SK-N-SH treated with all-trans-retinoic acid at 6 μM for 48 hours (cell line): ENCODE measurements at regions not wholly inside any gene's neighbourhood (a gene's known extent, or its start where the extent isn't known, plus 50 kb on each side); places are given as distances from the start of the nearest gene placed in this dataset.

Source experiments
- ATAC-seq: fragments of 200-7000 bp; cut with Tn5 transposase; 3 replicates; pipeline ENCODE4 v1.9.1; 2020; ENCODE audit warnings: mild to moderate bottlenecking, moderate library complexity
- ARNTL ChIP-seq: fragments of 450-650 bp; formaldehyde crosslinking; IDR thresholded peaks from 2 replicates; pipeline ENCODE4 v1.5.0; 2020; ENCODE audit warnings: low read depth, mild to moderate bottlenecking, moderate library complexity, borderline replicate concordance
- BACH2 ChIP-seq: fragments of 250-450 bp; sonication (Bioruptor Pico); IDR thresholded peaks from 2 replicates; pipeline ENCODE4 v1.9.0; 2021; ENCODE audit warnings: mild to moderate bottlenecking, borderline replicate concordance
- ESRRG ChIP-seq: fragments of 250-450 bp; sonication (Bioruptor Pico); IDR thresholded peaks from 2 replicates; pipeline ENCODE4 v1.6.1; 2021; ENCODE audit warnings: mild to moderate bottlenecking
- GLIS3 ChIP-seq: fragments of 250-450 bp; sonication (Bioruptor Pico); IDR thresholded peaks from 2 replicates; pipeline ENCODE4 v1.5.0; 2020; ENCODE audit warnings: mild to moderate bottlenecking, moderate library complexity
- ISL1 ChIP-seq: fragments of 250-450 bp; sonication (Bioruptor Pico); IDR thresholded peaks from 2 replicates; pipeline ENCODE4 v2.1.2; 2022; ENCODE audit warnings: mild to moderate bottlenecking, moderate library complexity
- OSR1 ChIP-seq: fragments of 250-450 bp; sonication (Bioruptor Pico); IDR thresholded peaks from 2 replicates; pipeline ENCODE4 v1.8.0; 2022; ENCODE audit warnings: moderate library complexity, mild to moderate bottlenecking, inconsistent platforms
- PPARA ChIP-seq: fragments of 250-450 bp; sonication (Bioruptor Pico); IDR thresholded peaks from 2 replicates; pipeline ENCODE4 v1.5.0; 2020; ENCODE audit warnings: mild to moderate bottlenecking, borderline replicate concordance
- SNAI2 ChIP-seq: fragments of 250-450 bp; sonication (Bioruptor Pico); IDR thresholded peaks from 2 replicates; pipeline ENCODE4 v1.5.0; 2020; ENCODE audit warnings: mild to moderate bottlenecking, moderate library complexity
- TOX ChIP-seq: fragments of 250-450 bp; sonication (Bioruptor Pico); IDR thresholded peaks from 2 replicates; pipeline ENCODE4 v1.8.0; 2021; ENCODE audit warnings: mild to moderate bottlenecking, moderate library complexity, borderline replicate concordance
- ZC3H10 ChIP-seq: fragments of 250-450 bp; sonication (Bioruptor Pico); IDR thresholded peaks from 2 replicates; pipeline ENCODE4 v1.5.1; 2021; ENCODE audit warnings: mild to moderate bottlenecking, moderate library complexity
- ZFP3 ChIP-seq: fragments of 250-450 bp; sonication (Bioruptor Pico); IDR thresholded peaks from 2 replicates; pipeline ENCODE4 v1.5.0; 2020; ENCODE audit warnings: mild to moderate bottlenecking, moderate library complexity
- ZFP30 ChIP-seq: fragments of 450-650 bp; formaldehyde crosslinking; IDR thresholded peaks from 2 replicates; pipeline ENCODE4 v1.5.0; 2022; ENCODE audit warnings: mild to moderate bottlenecking, moderate library complexity
- ZNF565 ChIP-seq: fragments of 450-650 bp; formaldehyde crosslinking; conservative IDR thresholded peaks from 2 replicates; pipeline ENCODE4 v1.5.0; 2020; ENCODE audit warnings: low read depth, mild to moderate bottlenecking, moderate library complexity
- ZNF70 ChIP-seq: fragments of 450-650 bp; formaldehyde crosslinking; IDR thresholded peaks from 2 replicates; pipeline ENCODE4 v1.5.0; 2020; ENCODE audit warnings: mild to moderate bottlenecking, moderate library complexity
- ZNF8 ChIP-seq: fragments of 450-650 bp; formaldehyde crosslinking; IDR thresholded peaks from 2 replicates; pipeline ENCODE4 v1.5.0; 2020; ENCODE audit warnings: mild to moderate bottlenecking, moderate library complexity
- TF ChIP-seq, protein P1 (sequence below): fragments of 250-450 bp; sonication (Bioruptor Pico); IDR thresholded peaks from 2 replicates; pipeline ENCODE4 v1.5.1; 2020; ENCODE audit warnings: low read depth, mild to moderate bottlenecking, moderate library complexity
- TF ChIP-seq, protein P2 (sequence below): fragments of 250-450 bp; sonication (Bioruptor Pico); IDR thresholded peaks from 2 replicates; pipeline ENCODE4 v1.8.0; 2020; ENCODE audit warnings: mild to moderate bottlenecking, moderate library complexity, borderline replicate concordance
- TF ChIP-seq, protein P3 (sequence below): fragments of 250-450 bp; sonication (Bioruptor Pico); IDR thresholded peaks from 2 replicates; pipeline ENCODE4 v1.5.1; 2021; ENCODE audit warnings: mild to moderate bottlenecking, moderate library complexity
- TF ChIP-seq, protein P4 (sequence below): fragments of 250-450 bp; sonication (Bioruptor Pico); IDR thresholded peaks from 2 replicates; pipeline ENCODE4 v1.5.0; 2020; ENCODE audit warnings: mild to moderate bottlenecking, moderate library complexity
- TF ChIP-seq, protein P5 (sequence below): fragments of 250-450 bp; sonication (Bioruptor Pico); IDR thresholded peaks from 2 replicates; pipeline ENCODE4 v1.8.0; 2021; ENCODE audit warnings: low read depth, mild to moderate bottlenecking, moderate library complexity, borderline replicate concordance

DNA sequence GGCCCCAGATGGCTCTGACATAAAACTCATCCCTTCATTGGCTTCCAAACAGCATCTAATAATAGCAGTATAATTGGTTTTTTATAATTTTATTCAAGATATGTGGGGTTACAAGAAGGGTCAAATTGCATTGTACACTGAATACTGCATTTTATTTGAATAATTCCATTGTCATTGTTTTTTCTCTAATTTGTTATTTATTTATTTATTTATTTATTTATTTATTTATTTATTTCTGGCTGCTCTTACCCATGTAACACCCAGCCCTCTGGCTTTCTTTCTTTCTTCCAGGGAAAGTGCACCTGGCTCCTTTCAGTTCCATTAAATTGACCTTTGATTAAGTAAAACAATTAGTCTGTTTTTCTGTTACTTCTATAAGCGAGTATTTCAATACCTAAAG lies 210.1 kb downstream of the CDH9 start:
- ATAC-seq: no peak
- TF ChIP-seq PPARA (CRISPR knock-in tag) (no peak), ZNF565 (no peak), ZNF70 (no peak), SNAI2 (CRISPR knock-in tag) (no peak)
- TF ChIP-seq, all 23 proteins: peak for 0

DNA sequence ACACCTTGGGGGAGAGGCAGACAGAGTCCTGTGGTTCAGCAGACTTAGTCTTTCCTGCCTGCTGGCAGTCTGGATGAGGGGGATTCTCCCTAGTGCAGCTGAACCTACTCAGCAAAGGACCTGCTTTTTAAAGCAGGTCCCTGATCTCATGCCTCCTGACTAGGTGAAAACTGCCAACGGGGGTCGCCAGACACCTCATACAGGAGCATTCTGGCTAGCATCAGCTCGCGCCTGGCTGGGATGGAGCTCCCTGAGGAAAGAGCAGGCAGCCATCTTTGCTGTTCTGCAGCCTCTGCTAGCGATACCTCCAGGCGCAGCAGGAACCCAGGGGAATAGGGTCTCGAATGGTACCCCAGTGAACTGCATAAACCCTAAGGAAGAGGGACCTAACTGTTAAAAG lies 225.2 kb downstream of the CDH9 start:
- TF ChIP-seq, protein P1, sequence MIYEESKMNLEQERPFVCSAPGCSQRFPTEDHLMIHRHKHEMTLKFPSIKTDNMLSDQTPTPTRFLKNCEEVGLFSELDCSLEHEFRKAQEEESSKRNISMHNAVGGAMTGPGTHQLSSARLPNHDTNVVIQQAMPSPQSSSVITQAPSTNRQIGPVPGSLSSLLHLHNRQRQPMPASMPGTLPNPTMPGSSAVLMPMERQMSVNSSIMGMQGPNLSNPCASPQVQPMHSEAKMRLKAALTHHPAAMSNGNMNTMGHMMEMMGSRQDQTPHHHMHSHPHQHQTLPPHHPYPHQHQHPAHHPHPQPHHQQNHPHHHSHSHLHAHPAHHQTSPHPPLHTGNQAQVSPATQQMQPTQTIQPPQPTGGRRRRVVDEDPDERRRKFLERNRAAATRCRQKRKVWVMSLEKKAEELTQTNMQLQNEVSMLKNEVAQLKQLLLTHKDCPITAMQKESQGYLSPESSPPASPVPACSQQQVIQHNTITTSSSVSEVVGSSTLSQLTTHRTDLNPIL: no peak
- TF ChIP-seq BACH2 (CRISPR knock-in tag) (no peak), OSR1 (CRISPR knock-in tag) (no peak), ZFP3 (CRISPR knock-in tag) (no peak), ZNF70 (no peak), ISL1 (CRISPR knock-in tag) (no peak), ARNTL (no peak)
- TF ChIP-seq, protein P2, sequence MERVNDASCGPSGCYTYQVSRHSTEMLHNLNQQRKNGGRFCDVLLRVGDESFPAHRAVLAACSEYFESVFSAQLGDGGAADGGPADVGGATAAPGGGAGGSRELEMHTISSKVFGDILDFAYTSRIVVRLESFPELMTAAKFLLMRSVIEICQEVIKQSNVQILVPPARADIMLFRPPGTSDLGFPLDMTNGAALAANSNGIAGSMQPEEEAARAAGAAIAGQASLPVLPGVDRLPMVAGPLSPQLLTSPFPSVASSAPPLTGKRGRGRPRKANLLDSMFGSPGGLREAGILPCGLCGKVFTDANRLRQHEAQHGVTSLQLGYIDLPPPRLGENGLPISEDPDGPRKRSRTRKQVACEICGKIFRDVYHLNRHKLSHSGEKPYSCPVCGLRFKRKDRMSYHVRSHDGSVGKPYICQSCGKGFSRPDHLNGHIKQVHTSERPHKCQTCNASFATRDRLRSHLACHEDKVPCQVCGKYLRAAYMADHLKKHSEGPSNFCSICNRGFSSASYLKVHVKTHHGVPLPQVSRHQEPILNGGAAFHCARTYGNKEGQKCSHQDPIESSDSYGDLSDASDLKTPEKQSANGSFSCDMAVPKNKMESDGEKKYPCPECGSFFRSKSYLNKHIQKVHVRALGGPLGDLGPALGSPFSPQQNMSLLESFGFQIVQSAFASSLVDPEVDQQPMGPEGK (CRISPR knock-in tag): no peak
- ATAC-seq: no peak

DNA sequence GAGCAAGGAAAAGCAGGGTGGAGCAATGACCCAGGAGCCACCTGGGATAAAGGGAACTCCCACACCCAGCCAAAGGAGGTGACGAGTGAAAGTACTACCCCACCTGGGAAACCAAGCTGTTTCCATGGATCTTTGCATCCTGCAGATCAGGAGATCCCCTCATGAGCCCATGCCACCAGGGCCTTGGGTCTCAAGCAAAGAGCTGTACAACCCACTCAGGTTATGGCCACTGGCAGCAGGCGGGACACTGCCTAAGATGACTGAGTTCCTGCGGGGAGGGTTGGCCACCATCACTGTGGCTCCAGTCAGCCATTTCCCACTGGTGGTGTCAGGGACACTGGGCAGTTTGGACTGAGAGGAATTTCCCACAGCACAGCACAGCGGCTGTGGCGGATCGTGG lies 225.7 kb downstream of the CDH9 start:
- ATAC-seq: no peak
- no peak for TF ChIP-seq ZNF8 (CRISPR knock-in tag)
- no peak for TF ChIP-seq PPARA (CRISPR knock-in tag)
- TF ChIP-seq ZC3H10 (CRISPR knock-in tag): no peak
- TF ChIP-seq ISL1 (CRISPR knock-in tag): no peak
- TF ChIP-seq, protein P3, sequence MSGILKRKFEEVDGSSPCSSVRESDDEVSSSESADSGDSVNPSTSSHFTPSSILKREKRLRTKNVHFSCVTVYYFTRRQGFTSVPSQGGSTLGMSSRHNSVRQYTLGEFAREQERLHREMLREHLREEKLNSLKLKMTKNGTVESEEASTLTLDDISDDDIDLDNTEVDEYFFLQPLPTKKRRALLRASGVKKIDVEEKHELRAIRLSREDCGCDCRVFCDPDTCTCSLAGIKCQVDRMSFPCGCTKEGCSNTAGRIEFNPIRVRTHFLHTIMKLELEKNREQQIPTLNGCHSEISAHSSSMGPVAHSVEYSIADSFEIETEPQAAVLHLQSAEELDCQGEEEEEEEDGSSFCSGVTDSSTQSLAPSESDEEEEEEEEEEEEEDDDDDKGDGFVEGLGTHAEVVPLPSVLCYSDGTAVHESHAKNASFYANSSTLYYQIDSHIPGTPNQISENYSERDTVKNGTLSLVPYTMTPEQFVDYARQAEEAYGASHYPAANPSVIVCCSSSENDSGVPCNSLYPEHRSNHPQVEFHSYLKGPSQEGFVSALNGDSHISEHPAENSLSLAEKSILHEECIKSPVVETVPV (CRISPR knock-in tag): no peak
- TF ChIP-seq ZFP30 (CRISPR knock-in tag): no peak
- TF ChIP-seq, protein P1: no peak
- TF ChIP-seq TOX (CRISPR knock-in tag): no peak
- TF ChIP-seq ZNF565: no peak

DNA sequence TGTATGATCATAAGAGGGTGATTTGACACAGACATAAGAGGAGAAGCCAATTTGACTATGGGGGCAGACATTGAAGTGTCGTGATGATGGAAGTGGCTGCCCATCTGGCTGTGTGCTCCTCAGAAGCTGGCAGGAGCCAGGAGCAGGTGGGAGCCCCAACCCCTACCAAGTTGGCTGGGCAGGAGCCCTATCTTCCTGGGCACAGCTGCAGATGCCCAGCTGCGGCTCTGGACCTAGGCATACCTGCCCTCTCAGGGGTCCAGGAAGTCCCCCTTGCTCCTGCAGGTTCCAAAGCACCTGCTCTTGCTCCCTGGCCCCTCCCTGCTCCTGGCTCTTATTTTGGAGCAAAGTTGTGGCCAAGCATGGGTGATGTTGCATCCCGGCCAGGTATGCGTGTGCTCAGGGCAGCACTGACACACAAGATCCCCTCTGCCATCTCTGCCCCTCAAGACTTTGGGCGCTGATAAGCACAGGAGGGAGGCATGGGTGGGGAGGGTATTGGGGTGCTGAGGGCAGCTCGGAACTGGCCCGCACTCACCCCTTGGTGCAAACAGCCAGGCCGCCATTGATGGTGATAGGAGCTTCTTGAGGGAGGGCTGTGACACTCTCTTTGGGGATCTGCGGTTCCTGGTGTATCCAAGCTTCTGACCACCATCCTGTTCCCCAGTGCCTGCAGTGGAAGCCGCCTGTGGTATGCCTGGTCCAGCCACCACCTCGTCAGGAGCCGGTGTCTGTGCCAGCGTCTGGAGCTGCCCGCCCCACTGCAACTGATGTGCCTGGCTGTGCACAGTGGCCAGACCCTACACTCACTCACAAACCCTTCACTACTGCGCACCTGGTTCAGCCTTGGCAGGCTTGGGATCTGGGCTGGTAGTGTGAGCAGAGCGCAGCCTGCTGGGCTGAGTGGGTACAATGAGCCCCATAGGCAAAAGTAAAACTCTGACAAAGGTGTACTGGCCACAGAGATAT lies 230.9 kb downstream of the CDH9 start:
- ATAC-seq: no peak
- no peak for TF ChIP-seq ZNF70
- no peak for TF ChIP-seq ESRRG (CRISPR knock-in tag)
- TF ChIP-seq TOX (CRISPR knock-in tag): no peak
- no peak for TF ChIP-seq SNAI2 (CRISPR knock-in tag)
- TF ChIP-seq ZC3H10 (CRISPR knock-in tag): no peak
- TF ChIP-seq, protein P3 (CRISPR knock-in tag): no peak
- TF ChIP-seq, protein P4, sequence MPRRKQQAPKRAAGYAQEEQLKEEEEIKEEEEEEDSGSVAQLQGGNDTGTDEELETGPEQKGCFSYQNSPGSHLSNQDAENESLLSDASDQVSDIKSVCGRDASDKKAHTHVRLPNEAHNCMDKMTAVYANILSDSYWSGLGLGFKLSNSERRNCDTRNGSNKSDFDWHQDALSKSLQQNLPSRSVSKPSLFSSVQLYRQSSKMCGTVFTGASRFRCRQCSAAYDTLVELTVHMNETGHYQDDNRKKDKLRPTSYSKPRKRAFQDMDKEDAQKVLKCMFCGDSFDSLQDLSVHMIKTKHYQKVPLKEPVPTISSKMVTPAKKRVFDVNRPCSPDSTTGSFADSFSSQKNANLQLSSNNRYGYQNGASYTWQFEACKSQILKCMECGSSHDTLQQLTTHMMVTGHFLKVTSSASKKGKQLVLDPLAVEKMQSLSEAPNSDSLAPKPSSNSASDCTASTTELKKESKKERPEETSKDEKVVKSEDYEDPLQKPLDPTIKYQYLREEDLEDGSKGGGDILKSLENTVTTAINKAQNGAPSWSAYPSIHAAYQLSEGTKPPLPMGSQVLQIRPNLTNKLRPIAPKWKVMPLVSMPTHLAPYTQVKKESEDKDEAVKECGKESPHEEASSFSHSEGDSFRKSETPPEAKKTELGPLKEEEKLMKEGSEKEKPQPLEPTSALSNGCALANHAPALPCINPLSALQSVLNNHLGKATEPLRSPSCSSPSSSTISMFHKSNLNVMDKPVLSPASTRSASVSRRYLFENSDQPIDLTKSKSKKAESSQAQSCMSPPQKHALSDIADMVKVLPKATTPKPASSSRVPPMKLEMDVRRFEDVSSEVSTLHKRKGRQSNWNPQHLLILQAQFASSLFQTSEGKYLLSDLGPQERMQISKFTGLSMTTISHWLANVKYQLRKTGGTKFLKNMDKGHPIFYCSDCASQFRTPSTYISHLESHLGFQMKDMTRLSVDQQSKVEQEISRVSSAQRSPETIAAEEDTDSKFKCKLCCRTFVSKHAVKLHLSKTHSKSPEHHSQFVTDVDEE: no peak
- TF ChIP-seq ZFP3 (CRISPR knock-in tag): no peak
- TF ChIP-seq BACH2 (CRISPR knock-in tag): no peak
- no peak for TF ChIP-seq GLIS3 (CRISPR knock-in tag)
- no peak for TF ChIP-seq PPARA (CRISPR knock-in tag)
- no peak for TF ChIP-seq ARNTL
- TF ChIP-seq ZNF8 (CRISPR knock-in tag): no peak
- TF ChIP-seq, protein P5, sequence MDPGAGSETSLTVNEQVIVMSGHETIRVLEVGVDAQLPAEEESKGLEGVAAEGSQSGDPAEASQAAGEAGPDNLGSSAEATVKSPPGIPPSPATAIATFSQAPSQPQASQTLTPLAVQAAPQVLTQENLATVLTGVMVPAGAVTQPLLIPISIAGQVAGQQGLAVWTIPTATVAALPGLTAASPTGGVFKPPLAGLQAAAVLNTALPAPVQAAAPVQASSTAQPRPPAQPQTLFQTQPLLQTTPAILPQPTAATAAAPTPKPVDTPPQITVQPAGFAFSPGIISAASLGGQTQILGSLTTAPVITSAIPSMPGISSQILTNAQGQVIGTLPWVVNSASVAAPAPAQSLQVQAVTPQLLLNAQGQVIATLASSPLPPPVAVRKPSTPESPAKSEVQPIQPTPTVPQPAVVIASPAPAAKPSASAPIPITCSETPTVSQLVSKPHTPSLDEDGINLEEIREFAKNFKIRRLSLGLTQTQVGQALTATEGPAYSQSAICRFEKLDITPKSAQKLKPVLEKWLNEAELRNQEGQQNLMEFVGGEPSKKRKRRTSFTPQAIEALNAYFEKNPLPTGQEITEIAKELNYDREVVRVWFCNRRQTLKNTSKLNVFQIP (CRISPR knock-in tag): no peak
- TF ChIP-seq ZFP30 (CRISPR knock-in tag): no peak
